NOMO-1 (cell line): ENCODE measurements at regions not wholly inside any gene's neighbourhood (a gene's known extent, or its start where the extent isn't known, plus 50 kb on each side); places are given as distances from the start of the nearest gene placed in this dataset.
A peak's percentile ranks its signal among the peaks of the same experiment; 100 is the strongest.
"Not testable (repeated sequence)": the region's sequence is repeated elsewhere in the genome, so short reads cannot be mapped to it uniquely, and the experiment has no call there.

ENCODE experiments used
- DNase-seq, 2 experiments: peaks; one replicate each; lab custom pipeline; 2025; ENCODE audit not compliant: unreplicated experiment in 2 of 2; lab: John Stamatoyannopoulos, UW

DNA sequence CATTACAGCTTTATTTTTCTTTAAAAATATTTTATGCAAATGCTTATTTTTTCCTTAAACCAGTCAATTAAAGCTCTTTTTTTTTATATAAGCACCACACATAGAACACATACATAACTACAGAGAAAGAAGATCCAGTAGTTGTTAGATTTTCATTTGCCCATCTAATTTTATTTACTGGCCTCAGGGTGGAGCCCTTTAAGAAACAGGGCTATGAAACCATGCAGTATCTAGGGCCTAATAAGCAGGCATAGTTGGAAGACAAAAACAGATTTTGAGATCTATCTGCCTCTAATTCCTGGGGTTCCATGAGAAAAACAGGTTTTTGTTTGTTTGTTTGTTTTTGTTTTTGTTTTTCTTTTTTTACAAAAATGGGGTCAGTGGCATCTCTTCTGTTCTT is 120.6 kb downstream of the BCHE start:
- DNase-seq: no peak

DNA sequence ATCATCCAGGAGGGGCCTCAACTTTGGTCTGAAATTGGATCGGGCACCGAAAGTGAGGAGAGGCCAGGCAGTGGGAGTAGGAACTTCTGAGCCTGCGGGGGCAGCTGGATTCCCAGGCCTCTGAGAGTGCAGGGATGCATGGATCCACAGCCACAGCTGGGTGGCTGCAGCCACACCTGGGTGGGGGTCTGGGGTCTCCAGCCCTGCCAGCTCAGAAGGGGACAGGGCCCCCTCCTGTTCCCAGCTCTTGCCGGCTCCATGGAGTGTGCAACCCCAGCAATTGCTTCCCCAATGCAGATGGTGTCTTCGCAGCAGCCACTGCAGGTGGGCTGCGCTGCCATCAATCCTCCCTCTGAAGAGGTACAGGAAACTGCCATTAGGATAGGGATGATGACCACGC is 123.7 kb downstream of the BCHE start:
- DNase-seq: no peak

- DNase-seq: no peak
These were observed 124.8 kb downstream of the BCHE start for GRCh38 chr3:165712382-165712781.

GRCh38 chr3:165697910-165698309 is 139.3 kb downstream of the BCHE start:
- no peak for DNase-seq

DNA sequence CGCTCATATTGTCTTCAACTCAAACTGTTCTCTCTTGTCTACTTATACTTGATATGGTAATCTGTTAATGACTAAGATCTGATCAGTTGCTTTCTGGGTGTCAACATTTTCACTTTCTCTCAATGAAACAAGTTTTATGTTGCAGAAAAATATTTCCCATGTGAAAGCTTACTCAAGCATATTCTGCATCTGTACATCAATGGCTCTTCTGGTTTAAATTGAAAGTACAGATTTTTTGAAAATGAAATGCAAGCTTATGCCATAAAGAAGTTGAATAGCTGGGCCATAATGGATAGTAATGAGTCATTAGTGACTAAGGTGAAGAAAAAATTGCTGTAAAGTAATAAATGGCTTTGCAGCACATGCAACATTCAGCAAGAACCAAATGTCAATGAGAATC is 140.7 kb downstream of the BCHE start:
- DNase-seq: no peak

GRCh38 chr3:165683947-165684346 is 153.3 kb downstream of the BCHE start:
- no peak for DNase-seq

DNA sequence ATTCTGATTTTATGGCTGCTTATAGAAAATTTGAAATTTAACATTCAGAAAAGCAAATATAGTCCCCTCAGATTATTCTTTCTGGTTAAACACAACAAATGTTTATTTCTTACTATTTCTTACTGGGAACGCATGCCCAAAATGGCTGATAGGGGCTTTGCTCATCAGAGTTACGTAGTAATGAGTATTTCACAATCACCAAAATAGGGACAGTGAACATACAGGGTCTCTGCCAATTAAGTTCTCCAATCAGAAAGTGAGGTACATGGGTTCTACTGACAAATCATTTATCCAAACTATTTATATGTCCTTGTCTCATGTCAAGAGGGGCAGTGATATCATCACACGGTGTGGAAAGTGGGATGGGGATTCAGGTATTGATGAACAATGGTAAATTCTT is 154.5 kb downstream of the BCHE start:
- no peak for DNase-seq

DNA sequence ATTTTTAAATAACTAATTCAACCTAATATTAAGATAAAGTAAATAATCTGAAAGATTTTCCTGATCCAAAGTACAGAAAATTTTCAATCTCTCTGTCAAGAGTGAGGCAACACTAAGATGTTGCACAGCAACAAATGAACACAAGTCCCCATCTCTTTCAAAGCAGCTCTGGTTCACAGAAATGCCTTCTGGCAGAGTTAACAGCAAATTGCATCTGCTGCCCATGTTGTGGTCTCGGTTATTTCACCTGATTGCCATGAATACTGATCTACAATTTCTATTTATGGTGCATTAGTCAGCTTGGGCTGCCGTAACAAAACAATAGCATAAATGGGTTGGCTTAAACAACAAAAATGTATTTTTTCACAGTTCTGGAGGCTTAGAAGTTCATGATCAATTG is 167.3 kb downstream of the BCHE start:
- no peak for DNase-seq

DNA sequence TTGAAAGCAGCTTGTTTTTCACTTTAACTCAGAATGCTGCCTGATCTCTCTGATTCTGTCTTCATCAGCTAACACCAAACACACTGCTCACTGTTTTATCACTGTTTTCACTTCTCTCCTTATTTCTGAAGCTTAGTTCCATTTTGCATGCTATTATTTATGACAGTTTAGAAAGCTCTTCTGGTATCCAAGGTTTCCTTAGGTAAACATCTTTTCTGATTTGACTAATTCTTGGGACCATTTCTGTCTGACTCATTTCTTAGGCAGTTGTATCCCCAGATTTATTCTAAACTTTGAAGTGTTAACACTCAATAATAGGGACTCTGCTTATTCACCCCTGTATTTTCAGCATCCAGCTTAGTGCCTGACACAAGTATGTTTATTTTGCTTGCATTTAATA is 167.7 kb downstream of the BCHE start:
- no peak for DNase-seq

DNA sequence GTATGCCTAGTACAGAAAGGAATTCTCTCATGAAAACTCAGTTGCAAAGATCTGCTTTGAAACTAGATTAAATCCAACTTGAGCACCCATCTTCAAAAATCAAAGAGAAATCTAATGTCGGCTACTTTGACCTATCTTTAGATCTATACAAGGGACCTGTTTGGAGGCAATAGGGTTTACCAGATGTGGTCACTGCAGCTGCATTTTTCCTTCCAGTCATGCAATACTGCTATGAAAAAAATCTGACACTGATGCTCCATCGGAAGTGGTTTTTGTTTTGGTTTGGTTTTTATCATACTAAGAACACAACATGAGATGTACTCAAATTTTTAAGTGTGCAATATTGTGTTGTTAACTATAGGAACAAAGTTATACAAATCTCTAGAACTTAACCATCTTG is 169.5 kb downstream of the BCHE start:
- no peak for DNase-seq

DNA sequence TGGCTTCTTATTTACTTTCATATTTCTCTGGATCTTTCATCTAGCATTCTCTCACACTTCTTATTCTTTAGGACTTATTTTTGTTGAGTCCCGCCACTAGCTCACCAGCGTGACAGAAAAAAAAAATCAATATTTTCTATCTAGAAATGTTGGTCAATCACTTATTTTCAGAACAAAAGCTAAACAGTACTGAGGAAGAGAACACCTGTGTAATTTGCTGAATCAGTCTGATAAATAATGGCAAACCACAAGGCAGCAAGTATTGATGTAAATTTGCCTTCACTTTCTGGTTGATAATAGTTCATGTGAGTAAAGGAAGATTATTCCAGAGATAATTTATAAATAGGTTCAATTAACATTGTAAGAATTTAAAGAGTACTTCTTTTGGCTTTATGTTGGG is 179.2 kb downstream of the BCHE start:
- no peak for DNase-seq

- DNase-seq: peak in 1 of 2 experiments; percentile 5
These were observed 184.0 kb downstream of the BCHE start for GRCh38 chr3:165653130-165653778.

DNA sequence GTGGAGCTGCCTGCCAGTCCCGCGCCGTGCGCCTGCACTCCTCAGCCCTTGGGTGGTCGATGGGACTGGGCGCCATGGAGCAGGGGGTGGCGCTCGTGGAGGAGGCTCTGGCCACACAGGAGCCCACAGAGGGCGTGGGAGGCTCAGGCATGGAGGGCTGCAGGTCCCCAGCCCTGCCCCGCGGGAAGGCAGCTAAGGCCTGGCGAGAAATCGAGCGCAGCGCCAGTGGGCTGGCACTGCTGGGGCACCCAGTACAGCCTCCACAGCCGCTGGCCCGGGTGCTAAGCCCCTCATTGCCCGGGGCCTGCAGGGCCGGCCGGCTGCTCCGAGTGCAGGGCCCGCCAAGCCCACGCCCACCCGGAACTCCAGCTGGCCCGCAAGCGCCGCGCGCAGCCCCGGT is 187.9 kb downstream of the BCHE start:
- DNase-seq: not testable (repeated sequence)

DNA sequence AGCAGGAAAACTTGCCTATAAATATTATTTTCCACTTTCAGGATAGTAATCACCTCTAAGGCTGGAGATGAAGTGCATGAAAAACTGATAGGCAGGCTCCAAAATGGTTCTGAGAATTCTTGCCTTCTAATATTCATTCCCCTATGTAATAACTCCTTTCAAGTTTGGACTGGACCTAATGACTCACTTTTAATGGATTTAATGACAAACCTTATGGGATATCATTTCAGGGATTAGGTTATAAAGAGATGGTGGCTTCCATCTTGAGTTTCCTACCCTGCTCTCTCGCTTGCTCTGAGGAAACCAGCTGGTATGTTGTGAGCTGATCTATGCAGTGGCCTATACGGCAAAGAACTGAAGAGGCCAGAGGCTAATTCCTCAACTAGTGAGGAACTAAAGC is 192.0 kb downstream of the BCHE start:
- no peak for DNase-seq

DNA sequence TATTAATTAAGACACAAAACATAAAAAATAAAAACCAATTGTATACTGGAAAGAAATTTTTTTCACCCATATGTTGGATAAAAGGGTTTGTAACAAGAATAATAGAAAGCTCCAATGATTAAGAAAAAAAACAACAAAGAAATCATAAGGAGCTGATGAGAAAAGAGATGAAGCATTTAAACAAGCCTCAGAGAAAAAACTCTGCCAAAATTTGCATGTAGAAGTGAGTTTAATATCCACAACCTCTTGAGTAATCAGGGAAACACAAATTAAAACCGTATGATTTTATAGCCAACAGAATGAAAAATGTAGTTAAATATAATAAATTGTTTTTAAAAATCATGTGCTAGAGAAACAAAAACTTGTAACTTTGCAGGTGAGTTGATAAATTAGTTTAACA is 192.9 kb downstream of the BCHE start:
- no peak for DNase-seq

DNA sequence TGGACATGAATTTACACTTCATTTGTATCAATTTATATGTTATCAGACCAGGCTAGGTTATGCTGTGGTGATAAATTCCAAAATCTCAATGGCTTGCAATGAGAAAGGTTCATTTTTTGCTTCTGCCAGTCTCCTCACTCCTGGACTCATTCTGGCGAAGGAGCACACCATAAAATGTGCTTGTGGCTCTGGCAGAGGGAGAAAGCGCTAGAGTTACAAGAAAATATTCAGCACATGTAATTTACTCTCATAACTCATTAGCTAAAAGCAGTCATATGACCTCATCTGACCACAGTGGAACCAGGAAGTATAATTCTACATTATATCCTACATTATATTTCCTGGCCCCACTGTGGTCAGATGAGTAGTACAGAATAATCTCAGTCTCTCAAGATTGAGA is 193.8 kb downstream of the BCHE start:
- no peak for DNase-seq

GRCh38 chr3:165642761-165643420 is 194.3 kb downstream of the BCHE start:
- DNase-seq: no peak

DNA sequence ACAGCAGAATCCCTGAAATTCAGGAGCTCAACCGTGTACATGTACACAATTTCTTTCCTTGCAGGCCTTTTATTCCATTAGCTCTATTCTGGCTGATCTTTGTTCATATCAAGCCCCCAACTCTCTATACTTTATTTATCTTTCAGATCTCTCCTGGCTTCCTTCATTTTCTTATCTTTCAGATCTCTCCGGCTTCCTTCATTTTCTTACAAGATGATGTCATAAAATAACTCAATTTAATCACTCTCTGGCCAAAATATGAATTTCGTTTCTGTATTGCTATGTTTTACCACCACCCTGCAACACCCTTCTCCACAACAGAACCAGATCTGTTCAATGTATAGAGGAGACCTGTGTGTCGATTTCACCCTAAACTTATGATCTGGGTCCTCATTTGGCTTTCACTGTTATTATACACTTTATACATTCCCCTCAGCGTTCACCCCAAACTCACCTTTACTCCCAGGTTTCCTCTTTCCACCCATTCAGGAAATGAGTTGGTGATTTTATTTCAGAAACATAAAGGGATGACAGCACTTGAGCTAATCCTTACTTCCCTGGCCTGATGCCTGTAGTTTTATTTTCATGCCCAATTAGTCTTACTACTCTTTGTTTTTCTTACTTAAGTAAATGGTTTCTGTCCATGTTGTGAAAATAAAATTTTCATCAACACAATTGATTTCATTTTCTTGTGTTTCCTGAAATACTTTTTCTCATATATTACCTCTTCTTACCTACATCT is 195.5 kb downstream of the BCHE start:
- DNase-seq: no peak

DNA sequence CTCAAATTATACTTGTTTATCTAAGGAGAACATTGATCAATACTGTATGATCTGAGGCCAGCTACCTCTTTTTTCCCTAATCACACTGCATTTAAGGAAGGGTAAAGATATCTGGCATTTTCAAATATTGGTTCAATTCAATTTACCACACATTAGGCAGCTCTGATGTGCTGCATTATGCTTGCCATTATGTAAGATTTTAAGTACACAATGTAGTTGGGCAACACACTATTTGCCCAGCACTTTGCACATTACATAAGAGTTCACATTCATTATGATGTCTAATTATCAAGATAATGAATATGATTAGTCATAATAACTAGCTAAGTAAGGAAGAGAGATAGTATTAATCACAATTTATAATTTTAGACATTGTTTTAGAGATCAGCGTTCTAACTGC is 196.3 kb downstream of the BCHE start:
- no peak for DNase-seq

DNA sequence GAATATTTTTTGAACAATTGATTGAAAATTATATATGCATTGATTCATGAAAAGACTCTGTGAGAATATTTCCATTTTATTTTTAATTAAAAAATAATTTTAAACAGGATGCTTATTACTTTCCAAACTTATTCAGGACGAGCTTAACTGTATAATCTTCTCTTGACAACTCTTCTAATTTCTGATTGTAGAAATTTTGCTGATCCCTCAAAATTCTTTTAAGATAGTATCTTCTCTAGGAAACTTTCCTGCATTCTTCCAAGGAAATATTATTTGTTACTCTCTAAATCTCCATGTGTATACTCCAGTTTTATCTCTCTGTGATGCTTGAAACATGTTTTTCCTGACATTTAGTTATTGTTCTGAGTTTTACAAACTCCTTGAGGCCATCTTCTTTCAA is 197.2 kb downstream of the BCHE start:
- DNase-seq: no peak

- DNase-seq: no peak
These were observed 199.2 kb downstream of the BCHE start for GRCh38 chr3:165638034-165638433.

- no peak for DNase-seq
These were observed 200.6 kb downstream of the BCHE start for GRCh38 chr3:165636684-165637015.
